Sigmoid colon (tissue), 6 donors: ENCODE measurements at regions not wholly inside any gene's neighbourhood (a gene's known extent, or its start where the extent isn't known, plus 50 kb on each side); places are given as distances from the start of the nearest gene placed in this dataset.

Source experiments
- DNase-seq: peaks from one replicate; pipeline ENCODE4 v3.0.0-alpha.2; 2019
- H3K27ac ChIP-seq, 4 donors: fragments of 200-600 bp; sonication (generic); one replicate each; pipeline ENCODE4 v1.5.1; 2016 to 2019; ENCODE audit warnings: mild to moderate bottlenecking in 1 of 4
- H3K27me3 ChIP-seq, 3 donors: fragments of 200-600 bp; sonication (generic); one replicate each; pipeline ENCODE4 v1.5.1; 2019; ENCODE audit warnings: mild to moderate bottlenecking in 1 of 3
- H3K36me3 ChIP-seq, 4 donors: fragments of 200-600 bp; sonication (generic); one replicate each; pipeline ENCODE4 v1.5.1; 2016 to 2019
- H3K4me1 ChIP-seq, 4 donors: fragments of 200-600 bp; sonication (generic); one replicate each; pipeline ENCODE4 v1.5.1; 2017 to 2019
- H3K4me3 ChIP-seq, 4 donors: fragments of 200-600 bp; sonication (generic); one replicate each; pipeline ENCODE4 v1.5.1; 2017 to 2019; ENCODE audit warnings: mild to moderate bottlenecking in 2 of 4, moderate library complexity in 1 of 4
- H3K9me3 ChIP-seq, 4 donors: fragments of 200-600 bp in 3 of 4; sonication (generic) in 3 of 4; one replicate each; pipeline versions ENCODE4 v1.5.1 to v1.6.1; 2013 to 2019
- CTCF ChIP-seq, 4 experiments: fragments of 450-650 bp in 3 of 4; fragments of 200-600 bp in 1 of 4; IDR thresholded peaks; one replicate each; pipeline ENCODE4 v1.5.1; 2016 to 2019; ENCODE audit warnings: antibody characterized with exemption in 4 of 4, mild to moderate bottlenecking in 3 of 4, moderate library complexity in 2 of 4
- EP300 ChIP-seq, 4 donors: sonication (generic); formaldehyde crosslinking; IDR thresholded peaks; one replicate each; pipeline ENCODE4 v1.6.1; 2017; ENCODE audit warnings: antibody characterized with exemption in 4 of 4
- POLR2A ChIP-seq, 2 donors: fragments of 450-650 bp; IDR thresholded peaks; one replicate each; pipeline ENCODE4 v1.6.1; 2016; ENCODE audit warnings: antibody characterized with exemption in 2 of 2, mild to moderate bottlenecking in 2 of 2, moderate library complexity in 2 of 2
- POLR2AphosphoS5 ChIP-seq, 4 donors: sonication (generic); formaldehyde crosslinking; IDR thresholded peaks; one replicate each; pipeline ENCODE4 v1.6.1; 2017; ENCODE audit warnings: antibody characterized with exemption in 4 of 4
- WGBS, 2 donors: extraction: QIAGEN DNeasy Blood & Tissue Kit; methylation state at CpG; one replicate each; pipeline ENCODE4 v1.1.7; 2013; 5-methylcytosine and 5-hydroxymethylcytosine counted together
- intact Hi-C: fragments of 100-400 bp; cut with DNase I; formaldehyde crosslinking; loops from one replicate; pipeline ENCODE4 v1.15.1; 2023
- donor health status: healthy with polysubstance abuse.
- donor health status: healthy.

GRCh38 chr6:163694072-163694471, 279.6 kb downstream of the QKI start:
- Histone ChIP-seq H3K9me3 (no peaks in the 10 kb centered on the region), H3K27me3 (no peaks in the 10 kb centered on the region), H3K4me1 (no peaks in the 10 kb centered on the region), H3K27ac (no peak overlapping the region), H3K4me3 (no peak overlapping the region), H3K36me3 (no peaks in the 10 kb centered on the region)
- DNase-seq = no peak
- no peak for TF ChIP-seq POLR2A (IDR thresholded peaks at IDR 0.05)
- no peak for TF ChIP-seq POLR2AphosphoS5 (IDR thresholded peaks at IDR 0.05)
- no peak for TF ChIP-seq EP300 (IDR thresholded peaks at IDR 0.05)
- no peak for TF ChIP-seq CTCF (IDR thresholded peaks at IDR 0.05)
- 88 to 89% methylated on average over 3 of the region's 3 CpGs for WGBS, 2 donors
- intact Hi-C loops = no loop called here

DNA sequence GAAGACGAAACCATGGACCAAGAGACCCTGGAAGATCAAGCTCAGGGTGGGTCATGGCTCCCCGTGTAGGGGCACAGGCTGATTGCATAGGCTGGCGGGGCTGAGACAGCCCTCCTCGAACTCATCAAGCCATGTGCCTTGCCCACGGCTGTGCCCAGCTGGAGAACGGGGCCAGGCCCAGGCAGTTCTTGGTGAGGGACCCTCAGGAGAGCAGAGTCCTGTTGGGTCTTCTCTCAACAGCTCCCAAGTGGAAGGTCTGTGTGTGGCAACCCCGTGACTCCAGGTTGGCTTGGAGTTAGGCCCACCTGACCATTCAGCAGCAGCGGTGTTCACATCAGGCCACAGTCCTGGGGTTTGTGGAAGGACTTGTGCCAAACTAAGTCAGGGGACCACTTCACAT, 276.5 kb downstream of the QKI start:
- no peaks in the 10 kb centered on the region for H3K27me3 ChIP-seq
- H3K9me3 ChIP-seq = no peaks in the 10 kb centered on the region
- no peak overlapping the region for H3K27ac ChIP-seq
- intact Hi-C loops = no loop called here
- WGBS, 2 donors = 85 to 92% methylated on average over 8 of the region's 8 CpGs
- no peak for TF ChIP-seq EP300 (IDR thresholded peaks at IDR 0.05)
- TF ChIP-seq CTCF (IDR thresholded peaks at IDR 0.05) = no peak
- no peak for TF ChIP-seq POLR2AphosphoS5 (IDR thresholded peaks at IDR 0.05)
- TF ChIP-seq POLR2A (IDR thresholded peaks at IDR 0.05) = no peak
- DNase-seq = no peak
- no peaks in the 10 kb centered on the region for H3K4me1 ChIP-seq
- H3K36me3 ChIP-seq = no peaks in the 10 kb centered on the region
- no peak overlapping the region for H3K4me3 ChIP-seq

DNA sequence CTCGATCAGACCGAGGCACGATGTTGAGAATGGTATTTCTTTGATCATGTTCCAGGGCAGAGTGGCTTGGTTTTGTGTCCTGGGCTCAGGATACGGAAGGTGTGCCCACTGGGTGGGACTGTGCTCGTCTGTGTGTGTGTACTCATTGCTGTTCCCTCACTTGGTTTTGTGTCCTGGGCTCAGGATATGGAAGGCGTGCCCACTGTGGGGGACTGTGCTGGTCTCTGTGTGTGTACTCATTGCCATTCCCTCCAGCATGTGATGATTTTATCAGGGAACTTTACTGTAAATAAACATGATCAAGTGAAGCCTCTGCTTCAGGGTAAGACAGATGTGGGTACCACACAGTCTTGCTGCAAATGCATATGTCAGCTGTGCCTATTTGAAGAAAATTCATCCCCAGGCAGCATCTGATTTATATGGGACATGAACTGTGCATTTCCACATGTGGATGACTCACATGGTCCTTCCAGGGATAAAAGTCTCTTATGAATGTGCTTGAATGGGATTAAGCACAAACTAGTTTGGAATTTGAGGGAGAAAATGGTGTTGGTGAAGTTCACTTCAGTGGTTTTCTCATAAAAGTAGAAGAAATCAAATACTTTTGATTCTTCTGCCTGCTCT, 274.3 kb downstream of the QKI start:
- WGBS, 2 donors = 73 to 87% methylated on average over 6 of the region's 6 CpGs
- intact Hi-C loops = no loop called here
- DNase-seq = no peak
- Histone ChIP-seq H3K4me1 (no peaks in the 10 kb centered on the region), H3K27me3 (no peaks in the 10 kb centered on the region), H3K27ac (no peak overlapping the region), H3K9me3 (no peaks in the 10 kb centered on the region), H3K4me3 (no peak overlapping the region), H3K36me3 (no peaks in the 10 kb centered on the region)
- TF ChIP-seq POLR2AphosphoS5 (IDR thresholded peaks at IDR 0.05) (no peak), CTCF (IDR thresholded peaks at IDR 0.05) (no peak), EP300 (IDR thresholded peaks at IDR 0.05) (no peak), POLR2A (IDR thresholded peaks at IDR 0.05) (no peak)

DNA sequence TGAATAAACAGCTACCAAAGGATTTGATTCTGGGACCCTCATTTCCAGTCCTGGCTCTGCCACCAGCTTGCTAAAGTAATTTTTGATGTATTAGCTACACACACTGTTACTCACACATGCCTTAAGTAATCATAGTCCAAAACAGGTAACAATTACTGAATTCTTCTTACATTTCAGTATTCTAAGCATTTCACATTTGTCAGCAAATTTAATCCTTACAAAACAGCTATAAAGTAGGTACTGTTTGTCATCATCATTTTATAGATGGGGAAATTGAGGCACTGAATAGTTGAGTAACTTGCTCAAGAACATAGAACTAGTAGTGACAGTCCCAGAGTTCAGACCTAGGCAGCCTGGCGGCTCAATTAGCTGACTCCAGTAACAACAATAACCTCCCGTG, 272.6 kb downstream of the QKI start:
- Histone ChIP-seq H3K27ac (no peak overlapping the region), H3K4me1 (no peaks in the 10 kb centered on the region), H3K27me3 (no peaks in the 10 kb centered on the region), H3K4me3 (no peak overlapping the region), H3K9me3 (no peaks in the 10 kb centered on the region), H3K36me3 (no peaks in the 10 kb centered on the region)
- intact Hi-C loops = no loop called here
- DNase-seq = no peak
- no peak for TF ChIP-seq POLR2AphosphoS5 (IDR thresholded peaks at IDR 0.05)
- no peak for TF ChIP-seq EP300 (IDR thresholded peaks at IDR 0.05)
- no peak for TF ChIP-seq CTCF (IDR thresholded peaks at IDR 0.05)
- TF ChIP-seq POLR2A (IDR thresholded peaks at IDR 0.05) = no peak
- 79 to 92% methylated on average over 2 of the region's 2 CpGs for WGBS, 2 donors

DNA sequence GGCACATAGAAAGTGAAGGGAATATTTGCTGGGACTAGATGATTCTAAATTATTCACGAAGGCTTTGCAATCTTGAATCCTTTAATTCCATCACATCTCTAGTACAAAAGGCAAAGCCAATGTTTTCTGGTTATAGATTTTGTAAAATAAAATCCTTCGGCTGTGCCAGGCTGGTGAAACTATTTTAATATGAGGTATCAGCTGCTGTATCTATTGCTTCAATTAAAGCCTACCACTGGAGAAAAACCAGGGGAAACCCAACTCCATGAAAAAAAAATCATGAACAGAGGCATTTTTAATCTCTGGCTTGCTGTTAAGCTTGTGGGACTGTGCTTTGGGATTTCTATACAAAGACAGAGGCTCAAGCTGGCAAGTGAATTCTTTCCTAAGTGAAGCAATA, 271.8 kb downstream of the QKI start:
- Histone ChIP-seq H3K27ac (no peak overlapping the region), H3K9me3 (no peaks in the 10 kb centered on the region), H3K4me3 (no peak overlapping the region), H3K27me3 (no peaks in the 10 kb centered on the region), H3K36me3 (no peaks in the 10 kb centered on the region), H3K4me1 (no peaks in the 10 kb centered on the region)
- DNase-seq = no peak
- 88 to 91% methylated on average over 2 of the region's 2 CpGs for WGBS, 2 donors
- no peak for TF ChIP-seq POLR2A (IDR thresholded peaks at IDR 0.05)
- TF ChIP-seq CTCF (IDR thresholded peaks at IDR 0.05) = no peak
- TF ChIP-seq EP300 (IDR thresholded peaks at IDR 0.05) = no peak
- no peak for TF ChIP-seq POLR2AphosphoS5 (IDR thresholded peaks at IDR 0.05)
- intact Hi-C loops = no loop called here
